ENCODE measurements at regions not wholly inside any gene's neighbourhood (a gene's known extent, or its start where the extent isn't known, plus 50 kb on each side); places are given as distances from the start of the nearest gene placed in this dataset.

GRCh38 chr5:106292654-106293053, 1378.1 kb downstream of the EFNA5 start:
- H3K9me3 ChIP-seq (ENCODE audit: low read depth), result no peaks in the 10 kb centered on the region
- TF ChIP-seq, protein P1, sequence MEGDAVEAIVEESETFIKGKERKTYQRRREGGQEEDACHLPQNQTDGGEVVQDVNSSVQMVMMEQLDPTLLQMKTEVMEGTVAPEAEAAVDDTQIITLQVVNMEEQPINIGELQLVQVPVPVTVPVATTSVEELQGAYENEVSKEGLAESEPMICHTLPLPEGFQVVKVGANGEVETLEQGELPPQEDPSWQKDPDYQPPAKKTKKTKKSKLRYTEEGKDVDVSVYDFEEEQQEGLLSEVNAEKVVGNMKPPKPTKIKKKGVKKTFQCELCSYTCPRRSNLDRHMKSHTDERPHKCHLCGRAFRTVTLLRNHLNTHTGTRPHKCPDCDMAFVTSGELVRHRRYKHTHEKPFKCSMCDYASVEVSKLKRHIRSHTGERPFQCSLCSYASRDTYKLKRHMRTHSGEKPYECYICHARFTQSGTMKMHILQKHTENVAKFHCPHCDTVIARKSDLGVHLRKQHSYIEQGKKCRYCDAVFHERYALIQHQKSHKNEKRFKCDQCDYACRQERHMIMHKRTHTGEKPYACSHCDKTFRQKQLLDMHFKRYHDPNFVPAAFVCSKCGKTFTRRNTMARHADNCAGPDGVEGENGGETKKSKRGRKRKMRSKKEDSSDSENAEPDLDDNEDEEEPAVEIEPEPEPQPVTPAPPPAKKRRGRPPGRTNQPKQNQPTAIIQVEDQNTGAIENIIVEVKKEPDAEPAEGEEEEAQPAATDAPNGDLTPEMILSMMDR (IDR thresholded peaks at IDR 0.05; ENCODE audit: poor library complexity), result no peak
- TF ChIP-seq EZH2phosphoT487 (IDR thresholded peaks at IDR 0.05; ENCODE audit: low read depth, severe bottlenecking, unreplicated experiment) (no peak), EZH2 (IDR thresholded peaks at IDR 0.05; ENCODE audit: borderline replicate concordance) (no peak)
- H3K4me3 ChIP-seq, result no peak overlapping the region
- no peaks in the 10 kb centered on the region for H3K36me3 ChIP-seq (replicated peaks; ENCODE audit: insufficient read depth, low read depth)
- no peaks in the 10 kb centered on the region for H3K79me2 ChIP-seq
- H3K4me2 ChIP-seq, result no peak overlapping the region
- H3K4me1 ChIP-seq (ENCODE audit: insufficient read depth), result no peaks in the 10 kb centered on the region
- no peak for DNase-seq (ENCODE audit: low spot score)
- no peaks in the 10 kb centered on the region for H3K27me3 ChIP-seq
- no peak overlapping the region for H3K27ac ChIP-seq
- no peak overlapping the region for H2AFZ ChIP-seq
- no peaks in the 10 kb centered on the region for H3K9me2 ChIP-seq (replicated peaks; ENCODE audit: insufficient read depth)
- H4K20me1 ChIP-seq (ENCODE audit: insufficient read depth, poor library complexity, severe bottlenecking), result no peaks in the 10 kb centered on the region
- 20% methylated on average over 2 of the region's 2 CpGs for WGBS (ENCODE audit: low lambda C conversion rate, missing lambda C conversion rate)

GRCh38 chr5:106290841-106291240, 1379.9 kb downstream of the EFNA5 start:
- WGBS (ENCODE audit: low lambda C conversion rate, missing lambda C conversion rate), result 100% methylated on average over 1 of the region's 1 CpG
- H3K9me2 ChIP-seq (replicated peaks; ENCODE audit: insufficient read depth), result no peaks in the 10 kb centered on the region
- no peaks in the 10 kb centered on the region for H3K36me3 ChIP-seq (replicated peaks; ENCODE audit: insufficient read depth, low read depth)
- no peaks in the 10 kb centered on the region for H3K4me1 ChIP-seq (ENCODE audit: insufficient read depth)
- H3K4me3 ChIP-seq, result no peak overlapping the region
- no peak overlapping the region for H2AFZ ChIP-seq
- H3K9me3 ChIP-seq (ENCODE audit: low read depth), result no peaks in the 10 kb centered on the region
- no peaks in the 10 kb centered on the region for H3K27me3 ChIP-seq
- TF ChIP-seq, protein P1 (IDR thresholded peaks at IDR 0.05; ENCODE audit: poor library complexity), result no peak
- TF ChIP-seq EZH2phosphoT487 (IDR thresholded peaks at IDR 0.05; ENCODE audit: low read depth, severe bottlenecking, unreplicated experiment) (no peak), EZH2 (IDR thresholded peaks at IDR 0.05; ENCODE audit: borderline replicate concordance) (no peak)
- DNase-seq (ENCODE audit: low spot score), result no peak
- H3K4me2 ChIP-seq, result no peak overlapping the region
- H3K79me2 ChIP-seq, result no peaks in the 10 kb centered on the region
- H3K27ac ChIP-seq, result no peak overlapping the region
- H4K20me1 ChIP-seq (ENCODE audit: insufficient read depth, poor library complexity, severe bottlenecking), result no peaks in the 10 kb centered on the region

- Histone ChIP-seq H3K4me3 (no peak overlapping the region), H3K9me3 (ENCODE audit: low read depth) (no peaks in the 10 kb centered on the region), H3K79me2 (no peaks in the 10 kb centered on the region), H3K27me3 (no peaks in the 10 kb centered on the region), H3K9me2 (replicated peaks; ENCODE audit: insufficient read depth) (no peaks in the 10 kb centered on the region), H2AFZ (no peak overlapping the region), H3K4me2 (no peak overlapping the region), H3K27ac (no peak overlapping the region), H4K20me1 (ENCODE audit: insufficient read depth, poor library complexity, severe bottlenecking) (no peaks in the 10 kb centered on the region), H3K4me1 (ENCODE audit: insufficient read depth) (no peaks in the 10 kb centered on the region), H3K36me3 (replicated peaks; ENCODE audit: insufficient read depth, low read depth) (no peaks in the 10 kb centered on the region)
- 65% methylated on average over 3 of the region's 3 CpGs for whole genome bisulfite sequencing (ENCODE audit: low lambda C conversion rate, missing lambda C conversion rate)
- DNase-seq (ENCODE audit: low spot score), result no peak
- TF ChIP-seq, protein P1 (IDR thresholded peaks at IDR 0.05; ENCODE audit: poor library complexity), result no peak
- TF ChIP-seq EZH2phosphoT487 (IDR thresholded peaks at IDR 0.05; ENCODE audit: low read depth, severe bottlenecking, unreplicated experiment) (no peak), EZH2 (IDR thresholded peaks at IDR 0.05; ENCODE audit: borderline replicate concordance) (no peak)
Measured at GRCh38 chr5:106288979-106289378, 1381.8 kb downstream of the EFNA5 start.
